DOHH2 (cell line): ENCODE measurements at regions not wholly inside any gene's neighbourhood (a gene's known extent, or its start where the extent isn't known, plus 50 kb on each side); places are given as distances from the start of the nearest gene placed in this dataset.

Source experiments
- H3F3A ChIP-seq: fragments of 200-600 bp; sonication (generic), shearing (Covaris generic); 2 replicates; pipeline ENCODE4 v1.6.0; 2016; ENCODE audit warnings: antibody characterized with exemption, mild to moderate bottlenecking; ENCODE audit not compliant: control insufficient read depth, insufficient read depth
- H3K27ac ChIP-seq: fragments of 200-600 bp; sonication (generic); 2 replicates; pipeline ENCODE4 v1.5.1; 2014; ENCODE audit warnings: low read depth, mild to moderate bottlenecking, low read length, moderate library complexity
- H3K27me3 ChIP-seq: fragments of 200-600 bp; sonication (generic); 2 replicates; pipeline ENCODE4 v1.6.1; 2014; ENCODE audit warnings: mild to moderate bottlenecking, low read length, mixed read lengths; ENCODE audit not compliant: control insufficient read depth
- H3K36me3 ChIP-seq: fragments of 200-600 bp; sonication (generic); 2 replicates; pipeline ENCODE4 v1.6.1; 2014; ENCODE audit warnings: mild to moderate bottlenecking, low read length, moderate library complexity, mixed read lengths; ENCODE audit not compliant: control insufficient read depth
- H3K4me1 ChIP-seq: fragments of 200-600 bp; sonication (generic); 2 replicates; pipeline ENCODE4 v1.6.1; 2014; ENCODE audit warnings: mild to moderate bottlenecking, low read length, mixed read lengths; ENCODE audit not compliant: control insufficient read depth
- H3K4me2 ChIP-seq: fragments of 200-600 bp; sonication (generic); 2 replicates; pipeline ENCODE4 v1.6.0; 2014; ENCODE audit warnings: mild to moderate bottlenecking, low read length, moderate library complexity
- H3K4me3 ChIP-seq: fragments of 200-600 bp; sonication (generic); 2 replicates; pipeline ENCODE4 v1.5.1; 2014; ENCODE audit warnings: mild to moderate bottlenecking, low read length, mixed read lengths
- H3K79me2 ChIP-seq: fragments of 200-600 bp; sonication (generic); 2 replicates; pipeline ENCODE4 v1.6.1; 2014; ENCODE audit warnings: mild to moderate bottlenecking, low read length, mixed read lengths; ENCODE audit not compliant: control insufficient read depth
- H3K9me2 ChIP-seq: fragments of 200-600 bp; sonication (generic); replicated peaks from 2 replicates; pipeline ENCODE4 v1.6.1; 2014; ENCODE audit warnings: mild to moderate bottlenecking, low read length, mixed read lengths; ENCODE audit not compliant: control insufficient read depth
- H3K9me3 ChIP-seq: fragments of 200-600 bp; sonication (generic); 2 replicates; pipeline ENCODE4 v1.6.1; 2014; ENCODE audit warnings: antibody characterized with exemption, low read length, mixed read lengths; ENCODE audit not compliant: control insufficient read depth, insufficient read depth
- H4K20me1 ChIP-seq: fragments of 200-600 bp; sonication (generic); 2 replicates; pipeline ENCODE4 v1.6.0; 2014; ENCODE audit warnings: low read depth, mild to moderate bottlenecking, antibody characterized with exemption, low read length, moderate library complexity; ENCODE audit not compliant: control insufficient read depth, insufficient read depth
- EZH2phosphoT487 ChIP-seq: fragments of 200-600 bp; sonication (generic); IDR thresholded peaks from 2 replicates; pipeline ENCODE4 v1.6.1; 2017; ENCODE audit warnings: borderline replicate concordance, mild to moderate bottlenecking, antibody characterized with exemption, low read length, moderate library complexity, mixed read lengths
- TF ChIP-seq, protein P1 (sequence below): fragments of 200-600 bp; sonication (generic); IDR thresholded peaks from one replicate; pipeline ENCODE4 v1.5.1; 2014; ENCODE audit warnings: antibody characterized with exemption, mild to moderate bottlenecking, low read depth, low read length; ENCODE audit not compliant: poor library complexity, severe bottlenecking

GRCh38 chr12:32053881-32054624 is 52.6 kb upstream of the BICD1 start:
- Histone ChIP-seq H3K79me2 (no peaks in the 10 kb centered on the region), H3K9me3 (peaks cover 8% of the 10 kb centered on the region; the same call in 1 of the 2 replicates), H3K4me3 (no peak overlapping the region), H3K27ac (no peak overlapping the region), H3K4me1 (peaks cover 16% of the 10 kb centered on the region), H3K4me2 (no peak overlapping the region), H4K20me1 (no peaks in the 10 kb centered on the region), H3K36me3 (no peaks in the 10 kb centered on the region), H3K27me3 (no peaks in the 10 kb centered on the region), H3K9me2 (no peaks in the 10 kb centered on the region), H3F3A (no peaks in the 10 kb centered on the region)
- no peak for TF ChIP-seq EZH2phosphoT487
- TF ChIP-seq, protein P1, sequence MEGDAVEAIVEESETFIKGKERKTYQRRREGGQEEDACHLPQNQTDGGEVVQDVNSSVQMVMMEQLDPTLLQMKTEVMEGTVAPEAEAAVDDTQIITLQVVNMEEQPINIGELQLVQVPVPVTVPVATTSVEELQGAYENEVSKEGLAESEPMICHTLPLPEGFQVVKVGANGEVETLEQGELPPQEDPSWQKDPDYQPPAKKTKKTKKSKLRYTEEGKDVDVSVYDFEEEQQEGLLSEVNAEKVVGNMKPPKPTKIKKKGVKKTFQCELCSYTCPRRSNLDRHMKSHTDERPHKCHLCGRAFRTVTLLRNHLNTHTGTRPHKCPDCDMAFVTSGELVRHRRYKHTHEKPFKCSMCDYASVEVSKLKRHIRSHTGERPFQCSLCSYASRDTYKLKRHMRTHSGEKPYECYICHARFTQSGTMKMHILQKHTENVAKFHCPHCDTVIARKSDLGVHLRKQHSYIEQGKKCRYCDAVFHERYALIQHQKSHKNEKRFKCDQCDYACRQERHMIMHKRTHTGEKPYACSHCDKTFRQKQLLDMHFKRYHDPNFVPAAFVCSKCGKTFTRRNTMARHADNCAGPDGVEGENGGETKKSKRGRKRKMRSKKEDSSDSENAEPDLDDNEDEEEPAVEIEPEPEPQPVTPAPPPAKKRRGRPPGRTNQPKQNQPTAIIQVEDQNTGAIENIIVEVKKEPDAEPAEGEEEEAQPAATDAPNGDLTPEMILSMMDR: no peak
